ENCODE measurements at regions not wholly inside any gene's neighbourhood (a gene's known extent, or its start where the extent isn't known, plus 50 kb on each side); places are given as distances from the start of the nearest gene placed in this dataset.

- TF ChIP-seq CTCF (IDR thresholded peaks at IDR 0.05) (no peak), POLR2A (IDR thresholded peaks at IDR 0.05) (no peak)
These were observed 223.1 kb downstream of the MAP2K6 start for GRCh38 chr17:69637446-69638156.
